ENCODE measurements at regions not wholly inside any gene's neighbourhood (a gene's known extent, or its start where the extent isn't known, plus 50 kb on each side); places are given as distances from the start of the nearest gene placed in this dataset.
"Not testable (repeated sequence)": the region's sequence is repeated elsewhere in the genome, so short reads cannot be mapped to it uniquely, and the experiment has no call there.

- no peak for DNase-seq (ENCODE audit: low spot score)
Observed at GRCh38 chr2:111620281-111620680, 263.7 kb downstream of the ANAPC1 start.

DNA sequence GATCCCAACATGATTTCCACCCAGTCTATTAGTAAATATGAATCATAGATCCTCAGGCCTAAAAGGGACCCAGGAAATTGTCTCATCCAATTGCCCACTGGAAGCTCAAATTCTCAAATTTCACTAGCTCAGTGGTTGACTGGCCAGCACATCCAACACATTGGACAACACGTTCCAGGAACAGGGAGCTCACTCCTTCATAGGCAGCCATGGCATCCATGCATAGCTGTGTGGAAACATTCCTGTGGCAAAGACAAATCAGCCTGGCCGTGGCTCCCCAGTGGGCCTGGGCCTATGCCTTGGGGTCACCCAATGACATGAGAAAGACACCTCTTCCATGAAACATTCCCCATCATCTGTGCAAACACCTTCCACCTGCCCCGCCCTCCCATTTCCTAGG lies 261.1 kb downstream of the ANAPC1 start:
- DNase-seq (ENCODE audit: low spot score) = no peak

GRCh38 chr2:111623380-111623779 lies 260.6 kb downstream of the ANAPC1 start:
- DNase-seq (ENCODE audit: low spot score) = no peak

- no peak for DNase-seq (ENCODE audit: low spot score)
Observed at GRCh38 chr2:111624411-111625156, 259.4 kb downstream of the ANAPC1 start.

DNA sequence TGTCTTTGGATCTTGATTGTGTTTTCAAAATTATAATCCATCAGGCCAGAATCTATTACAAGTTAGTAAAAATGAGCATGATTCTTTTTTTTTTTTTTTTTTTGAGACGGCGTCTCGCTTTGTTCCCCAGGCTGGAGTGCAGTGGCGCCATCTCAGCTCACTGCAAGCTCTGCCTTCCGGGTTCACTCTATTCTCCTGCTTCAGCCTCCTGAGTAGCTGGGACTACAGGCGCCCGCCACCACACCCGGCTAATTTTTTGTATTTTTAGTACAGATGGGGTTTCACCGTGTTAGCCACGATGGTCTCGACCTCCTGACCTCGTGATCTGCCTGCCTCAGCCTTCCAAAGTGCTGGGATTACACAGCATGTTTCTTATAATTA lies 258.8 kb downstream of the ANAPC1 start:
- DNase-seq (ENCODE audit: low spot score) = not testable (repeated sequence)

DNA sequence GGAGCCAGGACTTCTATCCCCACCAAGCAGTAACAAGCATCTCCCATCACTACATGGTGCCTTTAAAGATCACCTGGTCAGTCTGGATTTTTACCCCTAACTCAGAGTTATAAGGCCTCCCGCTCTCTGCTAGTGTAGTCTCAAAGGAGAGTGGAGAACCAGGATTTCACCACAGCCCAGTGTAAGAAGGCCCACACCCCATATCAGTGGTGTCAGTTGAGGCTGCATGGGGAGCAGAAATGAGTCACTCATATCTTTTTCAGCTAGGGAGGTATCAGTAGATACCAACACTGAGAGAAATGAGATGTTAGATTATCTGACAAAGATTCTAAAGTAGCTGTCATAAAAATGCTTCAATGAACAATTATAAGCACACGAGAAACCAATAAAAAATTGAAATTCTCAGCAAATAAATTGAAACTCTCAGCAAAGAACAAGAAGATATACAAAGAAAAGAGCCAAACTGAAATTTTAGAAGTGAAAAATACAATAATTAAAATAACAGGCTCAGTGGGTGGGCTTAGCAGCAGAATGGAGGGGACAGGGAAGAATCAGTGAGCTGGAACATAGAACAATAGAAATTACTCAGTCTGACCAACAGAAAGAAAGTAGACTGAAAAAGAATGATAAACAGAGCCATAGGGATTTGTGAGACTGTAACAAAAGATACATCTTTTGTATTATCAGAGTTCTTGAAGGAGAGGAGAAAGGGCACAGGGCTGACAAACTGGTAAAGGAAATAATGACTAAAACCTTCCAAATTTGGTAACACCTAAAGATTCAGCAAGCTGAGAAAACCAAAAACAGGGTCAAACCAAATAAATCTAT lies 257.7 kb downstream of the ANAPC1 start:
- no peak for DNase-seq (ENCODE audit: low spot score)

GRCh38 chr2:111626865-111627163 lies 257.2 kb downstream of the ANAPC1 start:
- DNase-seq (ENCODE audit: low spot score) = no peak

DNA sequence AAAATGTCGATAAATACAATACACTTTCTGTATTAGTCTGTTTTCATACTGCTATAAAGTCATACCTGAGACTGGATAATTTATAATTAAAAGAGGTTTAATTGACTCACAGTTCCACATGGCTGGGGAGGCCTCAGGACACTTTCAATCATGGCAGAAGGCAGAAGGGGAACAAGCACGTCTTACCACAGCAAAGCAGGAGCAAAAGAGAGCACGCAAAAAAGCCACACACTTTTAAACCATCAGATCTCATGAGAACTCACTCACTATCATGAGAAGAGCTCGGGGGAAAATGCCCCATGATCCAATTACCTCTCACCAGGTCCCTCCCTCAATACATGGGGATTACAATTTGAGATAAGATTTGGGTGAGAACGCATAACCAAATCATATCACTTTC lies 256.7 kb downstream of the ANAPC1 start:
- no peak for DNase-seq (ENCODE audit: low spot score)

GRCh38 chr2:111628221-111628620 lies 255.8 kb downstream of the ANAPC1 start:
- no peak for DNase-seq (ENCODE audit: low spot score)

- DNase-seq (ENCODE audit: low spot score) = no peak
Observed at GRCh38 chr2:111629983-111630382, 254.0 kb downstream of the ANAPC1 start.

GRCh38 chr2:111632661-111633060 lies 251.3 kb downstream of the ANAPC1 start:
- no peak for DNase-seq (ENCODE audit: low spot score)

- DNase-seq (ENCODE audit: low spot score) = no peak
Observed at GRCh38 chr2:111633189-111633588, 250.8 kb downstream of the ANAPC1 start.

- DNase-seq (ENCODE audit: low spot score) = no peak
Observed at GRCh38 chr2:111633643-111634042, 250.3 kb downstream of the ANAPC1 start.

GRCh38 chr2:111634050-111634794 lies 249.8 kb downstream of the ANAPC1 start:
- DNase-seq (ENCODE audit: low spot score) = no peak

DNA sequence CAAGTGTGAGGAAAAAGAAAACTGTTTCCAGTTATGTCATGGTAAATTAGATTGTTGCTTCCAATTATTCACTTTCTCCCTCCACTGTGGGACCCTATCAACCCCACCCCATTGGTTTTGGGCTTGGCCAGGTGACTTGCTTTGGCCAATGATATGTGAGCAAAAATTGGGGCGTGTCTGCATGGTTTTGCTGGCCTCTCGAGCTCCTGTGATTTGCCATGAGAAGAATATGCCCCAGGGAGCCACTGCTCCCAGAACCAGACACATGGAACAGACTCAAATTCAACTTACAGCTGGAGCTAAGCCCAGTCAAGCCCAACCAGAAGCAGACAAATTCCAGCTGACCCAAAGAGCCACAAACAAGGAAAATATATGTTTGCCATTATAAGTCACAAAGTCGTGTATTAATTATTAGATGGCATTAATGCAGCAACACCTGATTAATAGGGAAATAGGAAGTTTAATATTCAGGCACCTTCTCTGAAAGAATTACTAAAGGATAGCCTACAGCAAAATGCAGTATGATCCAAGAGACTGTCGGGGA lies 248.9 kb downstream of the ANAPC1 start:
- DNase-seq (ENCODE audit: low spot score) = no peak

DNA sequence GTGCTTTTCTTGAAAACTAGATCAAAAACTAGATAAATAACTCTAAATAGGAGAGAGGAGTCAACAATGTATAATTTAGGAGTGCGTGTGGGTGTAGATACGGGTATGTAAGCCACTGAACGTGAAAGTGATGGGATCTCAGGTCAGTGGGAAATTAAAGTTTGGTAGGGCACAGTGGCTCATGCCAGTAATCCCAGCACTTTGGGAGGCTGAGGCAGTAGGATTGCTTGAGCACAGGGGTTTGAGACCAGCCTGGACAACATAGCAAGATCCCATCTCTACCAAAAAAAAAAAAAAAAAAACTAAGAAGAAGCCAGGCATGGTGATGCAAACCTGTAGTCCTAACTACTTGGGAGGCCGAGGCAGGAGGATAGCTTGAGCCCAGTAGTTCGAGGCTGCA lies 247.1 kb downstream of the ANAPC1 start:
- DNase-seq (ENCODE audit: low spot score) = no peak

DNA sequence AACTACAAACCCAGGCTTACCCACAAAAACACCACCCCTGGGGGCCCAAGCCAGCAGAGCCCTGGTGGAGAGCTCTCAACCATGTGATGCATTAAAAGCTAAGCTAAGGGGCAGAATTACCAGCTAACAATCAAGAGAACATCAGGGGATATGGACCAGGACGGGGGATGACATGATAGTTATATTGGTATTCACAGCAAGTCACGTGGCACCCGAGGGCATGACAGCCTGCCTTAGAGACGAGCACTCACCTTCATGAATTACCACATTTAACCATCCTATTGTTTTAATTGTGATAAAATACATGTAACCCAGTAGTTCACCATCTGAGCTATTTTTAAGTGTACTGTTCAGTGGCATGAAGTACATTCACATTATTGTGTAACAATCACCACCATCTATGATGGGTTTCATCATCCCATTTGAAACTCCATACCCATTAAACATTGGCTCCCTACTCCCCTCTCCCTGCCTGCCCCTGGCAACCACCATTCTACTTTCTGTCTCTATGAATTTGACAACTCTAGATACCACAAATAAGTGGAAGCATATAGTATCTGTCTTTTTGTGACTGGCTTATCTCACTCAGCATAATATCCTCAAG lies 245.6 kb downstream of the ANAPC1 start:
- DNase-seq (ENCODE audit: low spot score) = no peak

- no peak for DNase-seq (ENCODE audit: low spot score)
Observed at GRCh38 chr2:111640480-111640879, 243.5 kb downstream of the ANAPC1 start.

- DNase-seq (ENCODE audit: low spot score) = no peak
Observed at GRCh38 chr2:111642586-111643327, 241.2 kb downstream of the ANAPC1 start.

- DNase-seq (ENCODE audit: low spot score) = no peak
Observed at GRCh38 chr2:111643759-111644158, 240.2 kb downstream of the ANAPC1 start.

DNA sequence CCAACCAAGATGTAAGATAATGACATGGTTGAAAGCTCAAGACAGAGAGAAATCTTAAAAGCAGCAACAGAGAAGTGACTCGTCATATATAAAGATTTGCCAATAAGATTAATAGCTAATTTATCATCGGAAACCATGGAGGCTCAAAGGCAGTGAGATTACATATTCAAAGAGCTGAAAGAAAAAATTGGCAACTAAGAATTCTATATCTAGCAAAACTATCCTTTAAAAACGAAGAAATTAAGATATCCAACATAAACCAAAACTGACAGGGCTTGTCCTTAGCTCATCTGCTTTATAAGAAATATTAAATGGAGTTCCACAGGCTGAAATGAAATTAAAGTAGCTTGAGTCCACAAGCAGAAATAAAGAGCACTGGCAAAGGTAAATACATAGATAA lies 236.6 kb downstream of the ANAPC1 start:
- DNase-seq (ENCODE audit: low spot score) = no peak

GRCh38 chr2:111652038-111652437 lies 232.0 kb downstream of the ANAPC1 start:
- DNase-seq (ENCODE audit: low spot score) = no peak
